Cardiac muscle cell (in vitro differentiated cells and primary cell): ENCODE measurements at regions not wholly inside any gene's neighbourhood (a gene's known extent, or its start where the extent isn't known, plus 50 kb on each side); places are given as distances from the start of the nearest gene placed in this dataset.

Experiments used
- DNase-seq, 2 donors: peaks; one replicate each; pipeline versions ENCODE4 v3.0.0 to v3.0.0-alpha.2; 2010 to 2017; ENCODE audit warnings: low read depth in 1 of 2, low spot score in 1 of 2
- H3K27ac ChIP-seq: fragments of 200-600 bp; sonication (generic); 2 replicates; pipeline ENCODE4 v1.5.1; 2016
- H3K27me3 ChIP-seq: fragments of 200-600 bp; sonication (generic); 2 replicates; pipeline ENCODE4 v1.6.0; 2016; ENCODE audit warnings: control low read depth
- H3K36me3 ChIP-seq: fragments of 200-600 bp; sonication (generic); 2 replicates; pipeline ENCODE4 v1.5.1; 2016; ENCODE audit warnings: control low read depth
- H3K4me1 ChIP-seq: fragments of 200-600 bp; sonication (generic); 2 replicates; pipeline ENCODE4 v1.8.1; 2017; ENCODE audit warnings: low read depth, mild to moderate bottlenecking, mixed run types
- H3K4me3 ChIP-seq: fragments of 200-600 bp; sonication (generic); 2 replicates; pipeline ENCODE4 v1.5.1; 2016; ENCODE audit warnings: mild to moderate bottlenecking
- H3K9me3 ChIP-seq: fragments of 200-600 bp; sonication (generic); 2 replicates; pipeline ENCODE4 v1.5.1; 2017; ENCODE audit warnings: low read depth, mild to moderate bottlenecking, control low read depth
- CTCF ChIP-seq: IDR thresholded peaks from 2 replicates; pipeline ENCODE4 v1.5.1; 2012; ENCODE audit warnings: low read depth, mild to moderate bottlenecking, low read length

- Histone ChIP-seq H3K27me3 (no peaks in the 10 kb centered on the region), H3K4me1 (no peaks in the 10 kb centered on the region), H3K9me3 (no peaks in the 10 kb centered on the region), H3K36me3 (no peaks in the 10 kb centered on the region), H3K4me3 (no peak overlapping the region), H3K27ac (no peak overlapping the region)
- TF ChIP-seq CTCF, result no peak
- DNase-seq, result no peak
Observed at GRCh38 chrY:15535131-15535530, 1010.8 kb downstream of the NLGN4Y start.

- no peak overlapping the region for H3K4me3 ChIP-seq
- no peaks in the 10 kb centered on the region for H3K36me3 ChIP-seq
- H3K27me3 ChIP-seq, result no peaks in the 10 kb centered on the region
- H3K27ac ChIP-seq, result no peak overlapping the region
- peak in 1 of 2 donors; percentile 35 for DNase-seq
- no peak for TF ChIP-seq CTCF
- H3K9me3 ChIP-seq, result no peaks in the 10 kb centered on the region
- no peaks in the 10 kb centered on the region for H3K4me1 ChIP-seq
Observed at GRCh38 chrY:15535784-15536511, 1011.6 kb downstream of the NLGN4Y start.

- no peak overlapping the region for H3K27ac ChIP-seq
- no peaks in the 10 kb centered on the region for H3K4me1 ChIP-seq
- no peak for TF ChIP-seq CTCF
- no peak for DNase-seq
- no peak overlapping the region for H3K4me3 ChIP-seq
- H3K36me3 ChIP-seq, result no peaks in the 10 kb centered on the region
- H3K9me3 ChIP-seq, result no peaks in the 10 kb centered on the region
- no peaks in the 10 kb centered on the region for H3K27me3 ChIP-seq
Observed at GRCh38 chrY:15540516-15540915, 1016.2 kb downstream of the NLGN4Y start.

- Histone ChIP-seq H3K4me1 (no peaks in the 10 kb centered on the region), H3K27me3 (no peaks in the 10 kb centered on the region), H3K36me3 (no peaks in the 10 kb centered on the region), H3K9me3 (no peaks in the 10 kb centered on the region), H3K27ac (no peak overlapping the region), H3K4me3 (no peak overlapping the region)
- no peak for DNase-seq
- TF ChIP-seq CTCF, result no peak
Observed at GRCh38 chrY:15546177-15546754, 1021.9 kb downstream of the NLGN4Y start.

GRCh38 chrY:15552074-15552473 is 1027.7 kb downstream of the NLGN4Y start:
- H3K27ac ChIP-seq, result no peak overlapping the region
- H3K27me3 ChIP-seq, result no peaks in the 10 kb centered on the region
- no peak for DNase-seq
- no peaks in the 10 kb centered on the region for H3K36me3 ChIP-seq
- TF ChIP-seq CTCF, result no peak
- no peaks in the 10 kb centered on the region for H3K9me3 ChIP-seq
- H3K4me3 ChIP-seq, result no peak overlapping the region
- H3K4me1 ChIP-seq, result no peaks in the 10 kb centered on the region
